Testis (tissue), 2 donors: ENCODE measurements at regions not wholly inside any gene's neighbourhood (a gene's known extent, or its start where the extent isn't known, plus 50 kb on each side); places are given as distances from the start of the nearest gene placed in this dataset.

Experiments
- POLR2A ChIP-seq: fragments of 450-650 bp; IDR thresholded peaks from one replicate; pipeline ENCODE4 v1.6.1; 2017; ENCODE audit warnings: antibody characterized with exemption, mild to moderate bottlenecking, moderate library complexity
- TF ChIP-seq, protein P1 (sequence below), 3 experiments: fragments of 450-650 bp in 2 of 3; fragments of 200-600 bp in 1 of 3; sonication (generic) in 1 of 3; IDR thresholded peaks; one replicate each; pipeline ENCODE4 v1.5.1; 2016 to 2019; ENCODE audit warnings: antibody characterized with exemption in 3 of 3, mild to moderate bottlenecking in 2 of 3, moderate library complexity in 1 of 3

GRCh38 chr14:49955024-49955423 is 62.1 kb downstream of the ARF6 start:
- TF ChIP-seq, protein P1, sequence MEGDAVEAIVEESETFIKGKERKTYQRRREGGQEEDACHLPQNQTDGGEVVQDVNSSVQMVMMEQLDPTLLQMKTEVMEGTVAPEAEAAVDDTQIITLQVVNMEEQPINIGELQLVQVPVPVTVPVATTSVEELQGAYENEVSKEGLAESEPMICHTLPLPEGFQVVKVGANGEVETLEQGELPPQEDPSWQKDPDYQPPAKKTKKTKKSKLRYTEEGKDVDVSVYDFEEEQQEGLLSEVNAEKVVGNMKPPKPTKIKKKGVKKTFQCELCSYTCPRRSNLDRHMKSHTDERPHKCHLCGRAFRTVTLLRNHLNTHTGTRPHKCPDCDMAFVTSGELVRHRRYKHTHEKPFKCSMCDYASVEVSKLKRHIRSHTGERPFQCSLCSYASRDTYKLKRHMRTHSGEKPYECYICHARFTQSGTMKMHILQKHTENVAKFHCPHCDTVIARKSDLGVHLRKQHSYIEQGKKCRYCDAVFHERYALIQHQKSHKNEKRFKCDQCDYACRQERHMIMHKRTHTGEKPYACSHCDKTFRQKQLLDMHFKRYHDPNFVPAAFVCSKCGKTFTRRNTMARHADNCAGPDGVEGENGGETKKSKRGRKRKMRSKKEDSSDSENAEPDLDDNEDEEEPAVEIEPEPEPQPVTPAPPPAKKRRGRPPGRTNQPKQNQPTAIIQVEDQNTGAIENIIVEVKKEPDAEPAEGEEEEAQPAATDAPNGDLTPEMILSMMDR (IDR thresholded peaks at IDR 0.05) = no peak
- no peak for TF ChIP-seq POLR2A
